Effector memory CD8-positive, alpha-beta T cell (primary cell): ENCODE measurements at regions not wholly inside any gene's neighbourhood (a gene's known extent, or its start where the extent isn't known, plus 50 kb on each side); places are given as distances from the start of the nearest gene placed in this dataset.

Experiments used
- ATAC-seq: fragments of 150-1000 bp; cut with Tn5 transposase; replicated peaks from 2 replicates; pipeline ENCODE4 v1.10.0; 2021; ENCODE audit warnings: mild to moderate bottlenecking, moderate library complexity
- DNase-seq, 3 experiments: peaks; one replicate each; pipeline ENCODE4 v3.0.0; 2021
- H3K27ac Mint-ChIP-seq, 2 donors: one replicate each; pipeline ENCODE4 v1.8.0; 2022; ENCODE audit warnings: mild to moderate bottlenecking in 2 of 2, mixed read lengths in 2 of 2, moderate library complexity in 2 of 2
- H3K27me3 Mint-ChIP-seq, 2 donors: one replicate each; pipeline ENCODE4 v1.8.0; 2022; ENCODE audit warnings: mixed read lengths in 2 of 2
- H3K36me3 Mint-ChIP-seq: one replicate; pipeline ENCODE4 v1.8.0; 2022; ENCODE audit warnings: mild to moderate bottlenecking, moderate library complexity, mixed read lengths; ENCODE audit not compliant: insufficient read depth
- H3K4me1 Mint-ChIP-seq, 2 donors: one replicate each; pipeline ENCODE4 v1.8.0; 2022; ENCODE audit warnings: low read depth in 2 of 2, mixed read lengths in 2 of 2
- H3K4me3 Mint-ChIP-seq, 2 donors: one replicate each; pipeline ENCODE4 v1.8.0; 2022; ENCODE audit warnings: mild to moderate bottlenecking in 2 of 2, mixed read lengths in 2 of 2, moderate library complexity in 2 of 2
- H3K9me3 Mint-ChIP-seq, 2 donors: one replicate each; pipeline ENCODE4 v1.8.0; 2022; ENCODE audit warnings: mixed read lengths in 2 of 2

GRCh38 chr18:11246495-11247300 lies 97.3 kb upstream of the PIEZO2 start:
- Mint-ChIP-seq H3K4me3 (no peak overlapping the region), H3K27ac (no peak overlapping the region), H3K27me3 (no peaks in the 10 kb centered on the region), H3K9me3 (peaks cover 4 to 12% of the 10 kb centered on the region in 2 donors), H3K36me3 (no peaks in the 10 kb centered on the region), H3K4me1 (no peaks in the 10 kb centered on the region)
- ATAC-seq (no peak), DNase-seq (no peak)

- H3K4me3 Mint-ChIP-seq, result no peak overlapping the region
- H3K9me3 Mint-ChIP-seq, result peaks cover 0 to 12% of the 10 kb centered on the region in 2 donors
- no peaks in the 10 kb centered on the region for H3K36me3 Mint-ChIP-seq
- H3K4me1 Mint-ChIP-seq, result no peaks in the 10 kb centered on the region
- ATAC-seq (no peak), DNase-seq (no peak)
- H3K27ac Mint-ChIP-seq, result no peak overlapping the region
- no peaks in the 10 kb centered on the region for H3K27me3 Mint-ChIP-seq
These were observed 96.5 kb upstream of the PIEZO2 start for GRCh38 chr18:11245879-11246278.

- H3K4me3 Mint-ChIP-seq, result no peak overlapping the region
- H3K9me3 Mint-ChIP-seq, result peaks cover 2% of the 10 kb centered on the region in 2 donors
These were observed 88.1 kb upstream of the PIEZO2 start for GRCh38 chr18:11237484-11237883.

GRCh38 chr18:11237066-11237465 lies 87.7 kb upstream of the PIEZO2 start:
- H3K4me1 Mint-ChIP-seq, result no peaks in the 10 kb centered on the region
- H3K36me3 Mint-ChIP-seq, result no peaks in the 10 kb centered on the region
- DNase-seq, result no peak
- H3K27me3 Mint-ChIP-seq, result no peaks in the 10 kb centered on the region
- no peak for ATAC-seq
- H3K27ac Mint-ChIP-seq, result no peak overlapping the region
- peaks cover 0 to 2% of the 10 kb centered on the region in 2 donors for H3K9me3 Mint-ChIP-seq
- H3K4me3 Mint-ChIP-seq, result no peak overlapping the region

More at GRCh38 chr18:11237484-11237883, 88.1 kb upstream of the PIEZO2 start:
- Mint-ChIP-seq H3K36me3 (no peaks in the 10 kb centered on the region), H3K4me1 (no peaks in the 10 kb centered on the region), H3K27me3 (no peaks in the 10 kb centered on the region), H3K27ac (no peak overlapping the region)
- no peak for DNase-seq
- no peak for ATAC-seq

- Mint-ChIP-seq H3K4me1 (no peaks in the 10 kb centered on the region), H3K27me3 (no peaks in the 10 kb centered on the region), H3K36me3 (no peaks in the 10 kb centered on the region), H3K27ac (no peak overlapping the region), H3K9me3 (peaks cover 6 to 7% of the 10 kb centered on the region in 2 donors), H3K4me3 (no peak overlapping the region)
- DNase-seq (no peak), ATAC-seq (no peak)
These were observed 74.8 kb upstream of the PIEZO2 start for GRCh38 chr18:11224153-11224552.

- Mint-ChIP-seq H3K27me3 (peaks cover 0 to 9% of the 10 kb centered on the region in 2 donors), H3K36me3 (no peaks in the 10 kb centered on the region), H3K27ac (no peak overlapping the region), H3K9me3 (peaks cover 4 to 16% of the 10 kb centered on the region in 2 donors), H3K4me1 (no peaks in the 10 kb centered on the region), H3K4me3 (no peak overlapping the region)
- ATAC-seq (no peak), DNase-seq (no peak)
These were observed 70.2 kb upstream of the PIEZO2 start for GRCh38 chr18:11219571-11219970.

GRCh38 chr18:11215216-11215615 lies 65.8 kb upstream of the PIEZO2 start:
- DNase-seq (no peak), ATAC-seq (no peak)
- Mint-ChIP-seq H3K27ac (no peak overlapping the region), H3K4me3 (no peak overlapping the region), H3K4me1 (no peaks in the 10 kb centered on the region), H3K9me3 (peaks cover 0 to 9% of the 10 kb centered on the region in 2 donors), H3K27me3 (peaks cover 0 to 9% of the 10 kb centered on the region in 2 donors), H3K36me3 (no peaks in the 10 kb centered on the region)

GRCh38 chr18:11204020-11204419 lies 54.7 kb upstream of the PIEZO2 start:
- H3K4me1 Mint-ChIP-seq, result no peaks in the 10 kb centered on the region
- no peaks in the 10 kb centered on the region for H3K9me3 Mint-ChIP-seq
- H3K4me3 Mint-ChIP-seq, result no peak overlapping the region
- ATAC-seq (no peak), DNase-seq (no peak)
- H3K27me3 Mint-ChIP-seq, result no peaks in the 10 kb centered on the region
- H3K36me3 Mint-ChIP-seq, result no peaks in the 10 kb centered on the region
- H3K27ac Mint-ChIP-seq, result no peak overlapping the region

- ATAC-seq, result no peak
- H3K4me3 Mint-ChIP-seq, result no peak overlapping the region
- H3K36me3 Mint-ChIP-seq, result no peaks in the 10 kb centered on the region
- no peak for DNase-seq
- no peaks in the 10 kb centered on the region for H3K27me3 Mint-ChIP-seq
- H3K27ac Mint-ChIP-seq, result no peak overlapping the region
- no peaks in the 10 kb centered on the region for H3K4me1 Mint-ChIP-seq
- no peaks in the 10 kb centered on the region for H3K9me3 Mint-ChIP-seq
These were observed 50.1 kb upstream of the PIEZO2 start for GRCh38 chr18:11199477-11199876.
